Kidney epithelial cell (primary cell): ENCODE measurements at regions not wholly inside any gene's neighbourhood (a gene's known extent, or its start where the extent isn't known, plus 50 kb on each side); places are given as distances from the start of the nearest gene placed in this dataset.

Source experiments
- DNase-seq: peaks from one replicate; pipeline ENCODE4 v3.0.0-alpha.2; 2010; ENCODE audit warnings: low read depth
- H3K27me3 ChIP-seq: 2 replicates; pipeline ENCODE4 v1.6.0; 2011; ENCODE audit warnings: low read length; ENCODE audit not compliant: control insufficient read depth, insufficient read depth
- H3K36me3 ChIP-seq: 2 replicates; pipeline ENCODE4 v1.5.1; 2011; ENCODE audit warnings: low read length; ENCODE audit not compliant: control insufficient read depth, insufficient read depth
- H3K4me3 ChIP-seq: 2 replicates; pipeline ENCODE4 v1.5.1; 2011; ENCODE audit warnings: low read depth, mild to moderate bottlenecking, control low read depth, low read length
- TF ChIP-seq, protein P1 (sequence below): IDR thresholded peaks from 2 replicates; pipeline ENCODE4 v1.5.1; 2011; ENCODE audit warnings: mild to moderate bottlenecking, moderate library complexity, low read length, control low read depth, inconsistent platforms; ENCODE audit not compliant: insufficient read depth, poor library complexity, severe bottlenecking

DNA sequence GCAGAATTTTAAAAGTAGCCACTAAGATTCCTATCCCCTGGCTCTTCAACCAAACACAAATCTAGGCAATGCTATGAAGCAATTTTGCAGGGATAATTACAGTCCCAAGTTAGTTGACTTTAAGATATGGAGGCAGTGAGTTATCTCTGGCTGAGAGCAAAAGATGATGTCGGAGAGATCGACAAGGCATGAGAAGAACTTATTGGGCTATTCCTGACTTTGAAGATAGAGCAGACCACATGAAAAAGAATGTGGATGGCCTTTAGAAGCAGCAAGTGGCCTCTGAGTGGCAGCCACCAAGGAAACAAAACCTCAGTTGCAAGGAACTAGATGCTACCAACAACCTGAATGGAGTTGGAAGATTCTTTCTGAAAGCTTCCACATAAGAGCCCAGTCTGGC lies 58.2 kb upstream of the PPM1B start:
- no peak for DNase-seq
- H3K27me3 ChIP-seq = no peaks in the 10 kb centered on the region
- TF ChIP-seq, protein P1, sequence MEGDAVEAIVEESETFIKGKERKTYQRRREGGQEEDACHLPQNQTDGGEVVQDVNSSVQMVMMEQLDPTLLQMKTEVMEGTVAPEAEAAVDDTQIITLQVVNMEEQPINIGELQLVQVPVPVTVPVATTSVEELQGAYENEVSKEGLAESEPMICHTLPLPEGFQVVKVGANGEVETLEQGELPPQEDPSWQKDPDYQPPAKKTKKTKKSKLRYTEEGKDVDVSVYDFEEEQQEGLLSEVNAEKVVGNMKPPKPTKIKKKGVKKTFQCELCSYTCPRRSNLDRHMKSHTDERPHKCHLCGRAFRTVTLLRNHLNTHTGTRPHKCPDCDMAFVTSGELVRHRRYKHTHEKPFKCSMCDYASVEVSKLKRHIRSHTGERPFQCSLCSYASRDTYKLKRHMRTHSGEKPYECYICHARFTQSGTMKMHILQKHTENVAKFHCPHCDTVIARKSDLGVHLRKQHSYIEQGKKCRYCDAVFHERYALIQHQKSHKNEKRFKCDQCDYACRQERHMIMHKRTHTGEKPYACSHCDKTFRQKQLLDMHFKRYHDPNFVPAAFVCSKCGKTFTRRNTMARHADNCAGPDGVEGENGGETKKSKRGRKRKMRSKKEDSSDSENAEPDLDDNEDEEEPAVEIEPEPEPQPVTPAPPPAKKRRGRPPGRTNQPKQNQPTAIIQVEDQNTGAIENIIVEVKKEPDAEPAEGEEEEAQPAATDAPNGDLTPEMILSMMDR = no peak
- H3K36me3 ChIP-seq = no peaks in the 10 kb centered on the region
- H3K4me3 ChIP-seq = no peak overlapping the region

DNA sequence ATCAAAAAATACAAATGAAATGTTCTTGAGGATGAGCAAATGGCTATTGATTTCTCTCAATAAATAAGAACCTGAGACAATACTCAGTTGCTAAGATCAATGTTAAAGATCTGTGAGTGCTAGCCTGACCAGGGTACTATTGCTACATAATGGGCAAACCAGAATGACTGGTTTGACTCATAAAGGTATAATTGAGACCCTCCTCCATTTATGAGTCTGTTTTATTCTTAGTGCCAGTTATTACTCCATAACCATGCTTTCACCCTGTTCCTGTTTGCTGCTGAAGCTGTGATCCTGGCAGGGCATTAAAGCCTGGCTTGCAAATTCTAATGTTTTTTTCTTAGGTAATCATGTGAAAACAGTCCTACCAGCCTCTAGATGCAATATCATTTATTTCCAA lies 56.6 kb upstream of the PPM1B start:
- Histone ChIP-seq H3K27me3 (no peaks in the 10 kb centered on the region), H3K36me3 (no peaks in the 10 kb centered on the region), H3K4me3 (no peak overlapping the region)
- no peak for DNase-seq
- TF ChIP-seq, protein P1 = no peak

DNA sequence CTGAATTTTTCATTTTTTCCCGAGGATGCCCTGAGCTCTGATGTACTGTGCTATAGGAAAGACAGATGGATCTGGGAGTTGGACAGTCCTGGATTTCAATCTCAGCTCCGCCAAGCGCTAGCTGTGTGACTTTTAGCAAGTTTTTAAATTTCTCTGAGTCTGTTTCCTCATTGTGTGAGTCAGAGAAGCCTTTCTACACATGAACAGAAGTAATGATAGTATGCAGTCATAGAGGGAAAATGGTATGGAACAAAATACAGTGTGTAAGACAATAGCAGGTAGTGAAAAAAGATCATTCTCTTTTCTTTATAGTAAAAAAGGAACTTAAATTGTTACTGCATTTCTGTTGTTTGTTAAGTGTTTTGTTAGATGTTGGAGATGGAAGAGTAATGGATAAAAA lies 52.4 kb upstream of the PPM1B start:
- TF ChIP-seq, protein P1 = no peak
- no peak for DNase-seq
- no peaks in the 10 kb centered on the region for H3K27me3 ChIP-seq
- no peaks in the 10 kb centered on the region for H3K36me3 ChIP-seq
- H3K4me3 ChIP-seq = no peak overlapping the region

DNA sequence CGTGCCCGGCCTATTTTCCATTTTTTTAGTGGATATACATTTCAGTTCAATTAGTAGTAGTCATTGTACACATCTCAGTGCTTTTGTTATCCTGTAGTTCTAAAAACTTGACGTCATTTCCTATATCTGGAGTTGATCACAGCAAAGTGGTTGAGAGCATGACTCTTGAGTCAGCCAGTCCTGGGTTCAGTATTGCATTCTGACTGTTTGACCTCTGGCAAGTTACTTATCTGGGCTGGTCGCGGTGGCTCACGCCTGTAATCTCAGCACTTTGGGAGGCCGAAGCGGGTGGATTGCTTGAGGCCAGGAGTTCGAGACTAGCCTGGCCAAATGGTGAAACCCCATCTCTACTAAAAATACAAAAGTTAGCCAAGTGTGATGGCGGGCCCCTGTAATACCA lies 50.4 kb upstream of the PPM1B start:
- H3K27me3 ChIP-seq = no peaks in the 10 kb centered on the region
- TF ChIP-seq, protein P1 = no peak
- no peaks in the 10 kb centered on the region for H3K36me3 ChIP-seq
- H3K4me3 ChIP-seq = no peak overlapping the region
- DNase-seq = no peak
